Endothelial cell of umbilical vein (primary cell): ENCODE measurements at regions not wholly inside any gene's neighbourhood (a gene's known extent, or its start where the extent isn't known, plus 50 kb on each side); places are given as distances from the start of the nearest gene placed in this dataset.
"Not testable (repeated sequence)": the region's sequence is repeated elsewhere in the genome, so short reads cannot be mapped to it uniquely, and the experiment has no call there.

Experiments used
- BruUV-seq: library from RNA; stranded (reverse); fragments of 400-500 nt; replicated peaks from 2 replicates; lab custom pipeline; 2021; lab: Mats Ljungman, UMichigan
- CTCF ChIA-PET: fragments of 300-600, 350-600 bp; sonication (Branson Sonifier 250); formaldehyde crosslinking; loops from one replicate; lab custom pipeline; 2021; ENCODE audit warnings: antibody characterized with exemption, inconsistent platforms; lab: Charles Lee
- POLR2A ChIA-PET: fragments of 300-600, 350-600 bp; sonication (Branson Sonifier 250); formaldehyde crosslinking; loops from one replicate; lab custom pipeline; 2021; ENCODE audit warnings: antibody characterized with exemption, inconsistent platforms; lab: Charles Lee
- DNase-seq: peaks from one replicate; pipeline ENCODE4 v3.0.0-alpha.2; 2011; ENCODE audit warnings: low read depth, low spot score
- FAIRE-seq: peaks from 2 replicates; lab custom pipeline; 2011; peaks lifted over from hg19 to GRCh38; lab: Jason Lieb, UNC
- H2AFZ ChIP-seq: 2 replicates; pipeline ENCODE4 v1.6.0; 2012; ENCODE audit warnings: low read depth, low read length, control low read depth, inconsistent platforms
- H3K27ac ChIP-seq: 2 replicates; pipeline ENCODE4 v1.5.1; 2011; ENCODE audit warnings: low read depth, mild to moderate bottlenecking, control low read depth, low read length, moderate library complexity; ENCODE audit not compliant: insufficient read depth
- H3K27me3 ChIP-seq, 2 experiments: 2 replicates each; pipeline versions ENCODE4 v1.6.0 to v1.6.1; 2011; ENCODE audit warnings: low read length in 2 of 2, mixed read lengths in 1 of 2; ENCODE audit not compliant: control insufficient read depth in 2 of 2, insufficient read depth in 2 of 2
- H3K36me3 ChIP-seq, 2 experiments: 2 replicates in 1 of 2; 3 replicates in 1 of 2; pipeline ENCODE4 v1.5.1; 2011; ENCODE audit warnings: low read length in 2 of 2, mild to moderate bottlenecking in 1 of 2, moderate library complexity in 1 of 2; ENCODE audit not compliant: control insufficient read depth in 2 of 2, insufficient read depth in 2 of 2; ENCODE audit errors: extremely low read depth in 1 of 2
- H3K4me1 ChIP-seq: 3 replicates; pipeline ENCODE4 v1.5.1; 2011; ENCODE audit warnings: mild to moderate bottlenecking, low read length; ENCODE audit not compliant: control insufficient read depth, insufficient read depth; ENCODE audit errors: extremely low read depth
- H3K4me2 ChIP-seq: 2 replicates; pipeline ENCODE4 v1.6.1; 2011; ENCODE audit warnings: low read length, control low read depth, mixed read lengths; ENCODE audit not compliant: insufficient read depth
- H3K4me3 ChIP-seq, 3 experiments: fragments of 200-600 bp in 1 of 3; sonication (generic), shearing (Covaris generic) in 1 of 3; replicated peaks in 1 of 3; 2 replicates each; pipeline ENCODE4 v1.5.1; 2011 to 2016; ENCODE audit warnings: control low read depth in 3 of 3, low read length in 3 of 3, mild to moderate bottlenecking in 2 of 3, inconsistent platforms in 1 of 3, low read depth in 1 of 3, moderate library complexity in 1 of 3; ENCODE audit not compliant: insufficient read depth in 1 of 3
- H3K79me2 ChIP-seq: 2 replicates; pipeline ENCODE4 v1.6.0; 2012; ENCODE audit warnings: low read length, inconsistent platforms; ENCODE audit not compliant: control insufficient read depth, insufficient read depth
- H3K9ac ChIP-seq: replicated peaks from 2 replicates; pipeline ENCODE3; 2011; ENCODE audit warnings: low read length, control low read depth; ENCODE audit not compliant: insufficient read depth; ENCODE audit errors: extremely low read depth
- H3K9me1 ChIP-seq: replicated peaks from 3 replicates; pipeline ENCODE4 v1.6.0; 2011; ENCODE audit warnings: mild to moderate bottlenecking, low read length; ENCODE audit not compliant: control insufficient read depth, insufficient read depth; ENCODE audit errors: extremely low read depth
- H3K9me3 ChIP-seq: replicated peaks from 2 replicates; pipeline ENCODE4 v1.5.1; 2012; ENCODE audit warnings: low read length, inconsistent platforms; ENCODE audit not compliant: control insufficient read depth, insufficient read depth
- H4K20me1 ChIP-seq: replicated peaks from 2 replicates; pipeline ENCODE3; 2011; ENCODE audit warnings: mild to moderate bottlenecking, low read length; ENCODE audit not compliant: control insufficient read depth, insufficient read depth; ENCODE audit errors: extremely low read depth
- EZH2 ChIP-seq: IDR thresholded peaks from 2 replicates; pipeline ENCODE4 v1.6.1; 2012; ENCODE audit warnings: borderline replicate concordance, low read depth, mild to moderate bottlenecking, moderate library complexity, low read length, inconsistent platforms; ENCODE audit not compliant: severe bottlenecking
- FOS ChIP-seq: IDR thresholded peaks from 2 replicates; pipeline ENCODE4 v1.6.1; 2011; ENCODE audit warnings: mild to moderate bottlenecking, low read length, moderate library complexity, borderline replicate concordance; ENCODE audit not compliant: insufficient read depth
- JUN ChIP-seq: IDR thresholded peaks from 2 replicates; pipeline ENCODE4 v1.6.1; 2011; ENCODE audit warnings: borderline replicate concordance, low read depth; ENCODE audit not compliant: insufficient read length, insufficient read depth
- dilution Hi-C: fragments of 300-500 bp; cut with MboI; formaldehyde crosslinking; loops from one replicate; pipeline ENCODE4 v1.15.0; 2019; ENCODE audit warnings: low sequenced_read_pairs; ENCODE audit not compliant: extremely low pct_ligation_motif_present
- intact Hi-C: fragments of 100-400 bp; cut with micrococcal nuclease; formaldehyde crosslinking; loops from one replicate; pipeline ENCODE4 v1.10.0; 2022

DNA sequence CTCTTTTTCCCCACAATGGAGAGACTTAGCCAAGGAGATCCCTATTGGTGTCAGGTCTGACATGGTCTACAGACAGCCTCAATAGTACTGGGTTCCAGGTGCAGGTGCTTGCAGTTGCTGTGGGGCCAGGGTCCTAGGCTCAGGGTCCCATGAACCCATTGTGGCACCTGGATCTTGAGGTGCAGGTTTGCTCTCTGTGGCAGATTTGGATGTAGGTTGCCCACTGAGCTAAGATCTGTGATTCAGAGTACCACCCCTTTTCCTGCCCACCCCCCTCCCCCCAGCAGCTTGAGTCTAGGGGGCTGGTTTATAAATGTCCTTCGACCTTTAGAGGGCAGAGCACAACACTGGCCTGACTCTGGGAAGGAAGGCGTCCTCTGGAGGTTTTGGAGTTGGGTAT is 147.0 kb downstream of the APIP start:
- Histone ChIP-seq H3K9me1 (no peaks in the 10 kb centered on the region), H3K9me3 (no peaks in the 10 kb centered on the region), H3K4me2 (no peak overlapping the region), H3K4me1 (no peaks in the 10 kb centered on the region), H3K9ac (no peak overlapping the region), H3K36me3 (no peaks in the 10 kb centered on the region), H3K27ac (no peak overlapping the region), H3K79me2 (no peaks in the 10 kb centered on the region), H2AFZ (no peak overlapping the region), H3K27me3 (peaks cover 0 to 14% of the 10 kb centered on the region in 2 experiments), H4K20me1 (no peaks in the 10 kb centered on the region), H3K4me3 (no peak overlapping the region)
- CTCF ChIA-PET: interaction anchor here (1.2 to 2.6 kb wide), 2 partner anchors 13 to 183 kb away, joined by 3 to 9 read pairs; no protein-coding TSS in a partner anchor
- FAIRE-seq (no peak), DNase-seq (no peak)
- POLR2A ChIA-PET: no interaction called here
- intact Hi-C loops (no loop called here), dilution Hi-C loops (no loop called here)
- BruUV-seq: no TSS peak
- TF ChIP-seq JUN (no peak), EZH2 (no peak), FOS (no peak)

DNA sequence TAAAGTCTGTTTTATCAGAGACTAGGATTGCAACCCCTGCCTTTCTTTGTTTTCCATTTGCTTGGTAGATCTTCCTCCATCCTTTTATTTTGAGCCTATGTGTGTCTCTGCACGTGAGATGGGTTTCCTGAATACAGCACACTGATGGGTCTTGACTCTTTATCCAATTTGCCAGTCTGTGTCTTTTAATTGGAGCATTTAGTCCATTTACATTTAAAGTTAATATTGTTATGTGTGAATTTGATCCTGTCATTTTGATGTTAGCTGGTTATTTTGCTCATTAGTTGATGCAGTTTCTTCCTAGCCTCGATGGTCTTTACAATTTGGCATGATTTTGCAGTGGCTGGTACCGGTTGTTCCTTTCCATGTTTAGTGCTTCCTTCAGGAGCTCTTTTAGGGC is 141.7 kb downstream of the EHF start:
- H3K36me3 ChIP-seq, H3K4me1 ChIP-seq, H3K79me2 ChIP-seq, H3K4me2 ChIP-seq, H3K9me1 ChIP-seq, BruUV-seq, H3K4me3 ChIP-seq, H3K9ac ChIP-seq, H3K9me3 ChIP-seq, FAIRE-seq, intact Hi-C loops, H3K27ac ChIP-seq, CTCF ChIA-PET, DNase-seq, H2AFZ ChIP-seq, dilution Hi-C loops, POLR2A ChIA-PET, H4K20me1 ChIP-seq: not testable (repeated sequence)
- peaks cover 0 to 10% of the 10 kb centered on the region in 2 experiments for H3K27me3 ChIP-seq
